Thoracic aorta (tissue), 2 donors: ENCODE measurements at regions not wholly inside any gene's neighbourhood (a gene's known extent, or its start where the extent isn't known, plus 50 kb on each side); places are given as distances from the start of the nearest gene placed in this dataset.

ENCODE experiments used
- ATAC-seq: fragments of 150-250 bp; one replicate; pipeline ENCODE4 v1.8.0; 2017; ENCODE audit warnings: low read depth; ENCODE audit not compliant: insufficient number of reproducible peaks, low FRiP score
- DNase-seq: peaks from one replicate; pipeline ENCODE4 v3.0.0-alpha.2; 2020; ENCODE audit warnings: low spot score
- H3K27ac ChIP-seq, 2 donors: fragments of 200-600 bp; sonication (generic); 1 replicate in 1 of 2; 2 replicates in 1 of 2; pipeline ENCODE4 v1.5.1; 2016; ENCODE audit warnings: mild to moderate bottlenecking in 2 of 2, moderate library complexity in 2 of 2
- H3K27me3 ChIP-seq: fragments of 200-600 bp; sonication (generic); replicated peaks from 2 replicates; pipeline ENCODE4 v1.6.0; 2016; ENCODE audit warnings: mild to moderate bottlenecking; ENCODE audit not compliant: insufficient read depth
- H3K36me3 ChIP-seq: fragments of 200-600 bp; sonication (generic); one replicate; pipeline ENCODE4 v1.5.1; 2016
- H3K4me1 ChIP-seq, 2 donors: fragments of 200-600 bp; sonication (generic); 1 replicate in 1 of 2; 2 replicates in 1 of 2; pipeline versions ENCODE4 v1.5.1 to v1.6.0; 2016; ENCODE audit warnings: low read depth in 2 of 2, mild to moderate bottlenecking in 1 of 2; ENCODE audit not compliant: control insufficient read depth in 1 of 2
- H3K4me3 ChIP-seq: fragments of 200-600 bp; sonication (generic); 2 replicates; pipeline ENCODE4 v1.5.1; 2016; ENCODE audit warnings: mild to moderate bottlenecking
- H3K9me3 ChIP-seq: fragments of 200-600 bp; sonication (generic); 2 replicates; pipeline ENCODE4 v1.5.1; 2016
- CTCF ChIP-seq: fragments of 200-600 bp; sonication (generic); IDR thresholded peaks from one replicate; pipeline ENCODE4 v1.5.1; 2019; ENCODE audit warnings: antibody characterized with exemption

GRCh38 chr3:153313302-153313965, 151.4 kb downstream of the RAP2B start:
- H3K4me3 ChIP-seq, result no peak overlapping the region
- DNase-seq, result no peak
- no peak for TF ChIP-seq CTCF
- no peaks in the 10 kb centered on the region for H3K36me3 ChIP-seq
- H3K9me3 ChIP-seq, result no peaks in the 10 kb centered on the region
- peaks cover 5 to 8% of the 10 kb centered on the region in 2 donors for H3K4me1 ChIP-seq
- no peaks in the 10 kb centered on the region for H3K27me3 ChIP-seq
- H3K27ac ChIP-seq, result no peak overlapping the region
- ATAC-seq, result no peak

GRCh38 chr3:153314038-153314437, 152.0 kb downstream of the RAP2B start:
- DNase-seq, result no peak
- Histone ChIP-seq H3K36me3 (no peaks in the 10 kb centered on the region), H3K4me3 (no peak overlapping the region), H3K27me3 (no peaks in the 10 kb centered on the region), H3K9me3 (no peaks in the 10 kb centered on the region), H3K4me1 (peaks cover 5 to 8% of the 10 kb centered on the region in 2 donors), H3K27ac (no peak overlapping the region)
- no peak for TF ChIP-seq CTCF
- ATAC-seq, result no peak

- H3K27ac ChIP-seq, result no peak overlapping the region
- TF ChIP-seq CTCF, result no peak
- DNase-seq, result no peak
- no peak for ATAC-seq
- no peaks in the 10 kb centered on the region for H3K9me3 ChIP-seq
- H3K27me3 ChIP-seq, result no peaks in the 10 kb centered on the region
- peaks cover 18 to 21% of the 10 kb centered on the region in 2 donors for H3K4me1 ChIP-seq
- H3K4me3 ChIP-seq, result no peak overlapping the region
- no peaks in the 10 kb centered on the region for H3K36me3 ChIP-seq
These were observed 153.8 kb downstream of the RAP2B start for GRCh38 chr3:153315781-153316180.

GRCh38 chr3:153319705-153320554, 157.9 kb downstream of the RAP2B start:
- no peaks in the 10 kb centered on the region for H3K36me3 ChIP-seq
- H3K27me3 ChIP-seq, result no peaks in the 10 kb centered on the region
- no peak for ATAC-seq

More at GRCh38 chr3:153319705-153320554, 157.9 kb downstream of the RAP2B start:
- DNase-seq, result no peak
- Histone ChIP-seq H3K4me3 (peak overlapping the region; percentile 51), H3K27ac (peak overlapping the region in 1 of 2 donors; percentile 28), H3K4me1 (peaks cover 22 to 24% of the 10 kb centered on the region in 2 donors), H3K9me3 (no peaks in the 10 kb centered on the region)
- no peak for TF ChIP-seq CTCF
